GM19455 (cell line): ENCODE measurements at regions not wholly inside any gene's neighbourhood (a gene's known extent, or its start where the extent isn't known, plus 50 kb on each side); places are given as distances from the start of the nearest gene placed in this dataset.
"Not testable (repeated sequence)": the region's sequence is repeated elsewhere in the genome, so short reads cannot be mapped to it uniquely, and the experiment has no call there.

ENCODE experiments used
- ATAC-seq: cut with Tn5 transposase; IDR thresholded peaks from one replicate; pipeline ENCODE4 v1.9.1; 2021; ENCODE audit not compliant: unreplicated experiment

DNA sequence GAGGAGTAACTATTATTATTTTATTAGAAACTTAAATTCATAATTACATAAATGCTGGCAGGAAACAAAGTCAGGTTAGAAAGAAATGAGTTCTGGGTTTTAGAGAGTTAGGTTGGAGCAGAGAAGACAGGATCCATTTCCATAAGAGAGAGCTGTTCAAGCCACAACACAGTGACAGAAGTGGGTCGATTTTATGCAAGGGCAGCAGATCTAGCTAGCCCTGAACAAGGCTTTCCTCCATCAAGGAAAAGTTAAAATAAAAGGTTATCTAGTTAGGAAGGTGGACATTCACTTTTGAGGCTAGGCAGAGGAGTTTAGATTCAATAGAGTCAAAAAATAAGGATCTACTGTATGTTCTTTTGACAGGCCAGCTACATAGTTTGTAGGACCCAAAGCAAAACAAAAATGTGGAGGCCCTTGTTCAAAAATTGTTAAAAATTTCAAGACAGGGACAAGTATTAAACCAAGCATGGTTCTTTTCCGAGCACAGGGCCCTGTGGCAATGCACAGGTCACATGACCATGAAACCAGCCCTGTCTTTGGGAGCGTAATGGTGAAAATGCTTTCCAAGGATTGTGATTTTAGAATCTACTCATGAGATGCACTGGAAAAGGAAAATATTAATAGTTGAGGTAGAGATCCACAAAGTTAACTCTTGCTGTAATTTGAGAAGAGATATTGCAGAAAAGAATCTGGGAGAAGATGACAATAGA is 91.2 kb upstream of the CREB1 start:
- ATAC-seq: no peak

DNA sequence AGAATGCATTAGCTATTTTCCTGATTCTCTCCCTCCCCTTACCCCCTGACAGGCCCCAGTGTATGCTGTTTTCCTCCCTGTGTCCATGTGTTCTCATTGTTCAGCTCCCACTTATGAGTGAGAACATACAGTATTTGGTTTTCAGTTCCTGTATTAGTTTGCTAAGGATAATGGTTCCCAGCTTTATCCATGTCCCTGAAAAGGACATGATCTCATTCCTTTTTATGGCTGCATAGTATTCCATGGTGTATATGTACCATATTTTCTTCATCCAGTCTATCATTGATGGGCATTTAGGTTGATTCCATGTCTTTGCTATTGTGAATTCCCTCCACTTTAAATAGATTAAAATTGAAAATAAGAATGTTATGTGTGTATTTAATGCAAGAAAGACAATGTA is 89.9 kb upstream of the CREB1 start:
- ATAC-seq: not testable (repeated sequence)

- ATAC-seq: no peak
Observed at GRCh38 chr2:207444756-207445155, 85.0 kb upstream of the CREB1 start.

GRCh38 chr2:207446653-207447052 is 83.1 kb upstream of the CREB1 start:
- no peak for ATAC-seq

DNA sequence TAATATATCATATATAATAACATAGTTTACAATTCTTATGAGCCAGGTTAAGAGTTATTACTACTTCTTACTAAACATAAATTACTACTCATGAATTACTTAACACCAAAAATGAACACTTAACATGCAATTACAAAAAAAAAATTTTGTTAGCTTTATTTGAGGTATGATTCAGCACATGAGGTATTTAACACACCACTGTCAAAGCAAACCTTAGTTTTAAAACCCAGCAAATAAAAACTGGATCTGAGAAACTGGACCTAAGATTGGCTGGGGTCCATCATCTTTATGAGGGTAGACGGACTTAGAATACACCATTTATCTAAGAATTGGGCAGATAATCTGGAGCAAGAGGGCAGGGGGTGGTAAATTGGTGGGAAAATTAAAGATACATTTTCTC is 81.8 kb upstream of the CREB1 start:
- no peak for ATAC-seq

GRCh38 chr2:207449642-207450165 is 80.1 kb upstream of the CREB1 start:
- no peak for ATAC-seq

GRCh38 chr2:207450186-207450585 is 79.6 kb upstream of the CREB1 start:
- no peak for ATAC-seq

DNA sequence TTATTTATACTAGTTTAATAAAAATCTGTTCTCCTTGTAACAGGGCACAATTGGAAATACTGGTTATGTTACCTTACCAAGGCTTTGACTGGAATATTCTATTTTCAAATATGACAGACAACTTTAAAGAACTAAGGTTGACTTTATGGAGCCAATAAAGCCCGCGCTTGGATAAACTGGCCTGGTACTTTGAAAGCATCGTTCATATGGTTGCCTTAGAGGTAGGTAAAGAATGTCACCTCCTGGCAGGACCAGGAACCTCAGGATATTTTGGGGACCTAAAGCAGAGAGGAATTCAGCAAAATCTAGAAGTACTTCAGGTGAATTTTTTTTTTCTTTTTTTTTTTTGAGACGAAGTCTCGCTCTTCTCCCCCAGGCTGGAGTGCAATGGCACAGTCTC is 71.2 kb upstream of the CREB1 start:
- no peak for ATAC-seq

DNA sequence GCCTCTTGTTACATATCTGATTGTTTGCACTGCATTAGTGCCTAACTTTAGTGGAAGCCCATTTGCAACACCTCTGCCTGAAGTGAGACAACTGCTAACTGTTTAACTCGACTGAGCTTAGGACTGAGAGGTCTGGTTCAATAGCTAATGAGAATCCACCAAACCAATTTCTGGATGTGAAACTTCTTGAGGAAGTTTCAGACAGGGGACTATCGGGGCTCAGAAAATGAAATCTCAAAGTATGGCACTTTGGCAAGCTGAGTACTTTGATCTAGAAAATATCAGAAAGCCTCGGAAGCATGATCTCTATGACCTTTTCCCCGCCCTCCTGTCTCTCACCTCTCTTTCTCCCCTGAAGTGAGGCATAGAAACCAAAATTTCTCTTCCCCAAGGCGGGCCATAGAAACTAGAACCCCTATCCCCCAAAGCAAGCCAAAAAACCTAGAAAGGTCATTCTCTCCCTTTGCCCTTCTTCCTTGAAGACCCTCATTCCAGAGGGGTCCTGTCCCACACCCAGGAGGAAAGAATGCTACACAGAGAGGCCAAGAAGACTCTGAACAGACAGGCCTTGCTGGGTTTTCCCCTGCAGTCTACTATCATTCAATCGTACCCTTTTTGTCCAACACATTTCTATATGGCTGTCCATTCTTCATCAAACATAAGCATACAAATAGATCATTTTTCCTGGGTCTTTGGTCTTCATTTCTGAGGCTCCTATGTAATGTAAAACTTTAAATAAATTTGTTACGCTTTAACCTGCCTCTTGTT is 69.6 kb upstream of the CREB1 start:
- peak; percentile 65 for ATAC-seq

GRCh38 chr2:207463433-207463832 is 66.3 kb upstream of the CREB1 start:
- no peak for ATAC-seq

DNA sequence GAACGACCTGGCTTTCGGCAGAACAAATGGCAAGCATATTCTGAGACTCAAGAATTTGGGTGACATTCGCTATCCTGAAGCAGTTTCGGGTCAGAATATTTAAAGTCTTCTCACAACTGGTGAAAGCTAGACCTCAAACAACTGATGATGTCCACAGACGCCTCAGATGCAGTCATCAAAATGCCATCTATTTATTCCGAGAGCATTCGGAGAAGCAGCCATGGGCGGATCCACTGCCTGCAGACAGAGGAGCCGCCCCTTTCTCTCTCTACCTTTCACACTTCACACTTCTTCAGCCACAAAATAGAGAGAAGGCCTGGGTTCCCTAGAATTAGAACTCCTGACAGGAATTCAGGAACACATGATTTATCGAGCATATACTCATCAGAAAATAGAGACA is 65.8 kb upstream of the CREB1 start:
- ATAC-seq: no peak

GRCh38 chr2:207465894-207466293 is 63.9 kb upstream of the CREB1 start:
- no peak for ATAC-seq

GRCh38 chr2:207467716-207468347 is 61.9 kb upstream of the CREB1 start:
- peak; percentile 90 for ATAC-seq

- no peak for ATAC-seq
Observed at GRCh38 chr2:207468488-207468887, 61.3 kb upstream of the CREB1 start.

DNA sequence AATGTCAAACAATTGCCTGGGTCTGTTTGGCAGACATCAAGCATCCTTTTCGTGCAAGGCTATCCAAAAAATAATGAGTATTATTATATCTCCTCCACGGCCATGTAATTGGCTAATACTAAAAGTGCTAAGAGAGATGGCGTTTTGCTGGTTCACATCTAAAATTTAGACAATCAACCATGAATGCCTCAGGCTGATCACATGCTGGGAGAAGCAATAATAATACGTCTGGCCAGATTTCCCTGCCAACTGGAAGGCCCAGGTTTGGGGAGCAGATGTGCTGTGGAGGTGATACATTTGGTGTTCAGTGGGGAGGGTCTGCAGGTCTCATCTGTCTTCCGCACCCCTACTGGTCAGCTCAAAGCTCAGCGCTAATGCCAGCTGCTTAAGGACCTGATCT is 60.3 kb upstream of the CREB1 start:
- no peak for ATAC-seq

- ATAC-seq: no peak
Observed at GRCh38 chr2:207469943-207470729, 59.6 kb upstream of the CREB1 start.

DNA sequence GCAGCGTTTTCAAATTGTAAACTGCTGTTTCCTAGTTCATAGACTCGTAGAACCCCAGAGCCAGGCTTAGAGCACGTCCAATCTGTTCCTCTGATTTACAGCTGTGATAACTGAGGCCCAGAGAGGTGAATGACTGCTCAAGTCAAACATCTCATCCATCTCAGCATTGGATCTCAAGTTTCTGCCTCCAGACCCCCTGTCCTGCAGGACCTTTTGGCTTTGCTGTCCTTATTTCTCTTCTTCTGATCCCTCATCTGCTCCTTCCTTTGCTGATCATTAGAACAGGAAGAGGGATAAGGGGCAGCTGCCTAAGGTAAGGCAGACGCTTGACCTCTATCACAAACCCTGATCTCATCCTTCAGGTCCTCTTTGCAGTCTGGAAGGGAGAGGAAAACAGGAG is 58.5 kb upstream of the CREB1 start:
- no peak for ATAC-seq

DNA sequence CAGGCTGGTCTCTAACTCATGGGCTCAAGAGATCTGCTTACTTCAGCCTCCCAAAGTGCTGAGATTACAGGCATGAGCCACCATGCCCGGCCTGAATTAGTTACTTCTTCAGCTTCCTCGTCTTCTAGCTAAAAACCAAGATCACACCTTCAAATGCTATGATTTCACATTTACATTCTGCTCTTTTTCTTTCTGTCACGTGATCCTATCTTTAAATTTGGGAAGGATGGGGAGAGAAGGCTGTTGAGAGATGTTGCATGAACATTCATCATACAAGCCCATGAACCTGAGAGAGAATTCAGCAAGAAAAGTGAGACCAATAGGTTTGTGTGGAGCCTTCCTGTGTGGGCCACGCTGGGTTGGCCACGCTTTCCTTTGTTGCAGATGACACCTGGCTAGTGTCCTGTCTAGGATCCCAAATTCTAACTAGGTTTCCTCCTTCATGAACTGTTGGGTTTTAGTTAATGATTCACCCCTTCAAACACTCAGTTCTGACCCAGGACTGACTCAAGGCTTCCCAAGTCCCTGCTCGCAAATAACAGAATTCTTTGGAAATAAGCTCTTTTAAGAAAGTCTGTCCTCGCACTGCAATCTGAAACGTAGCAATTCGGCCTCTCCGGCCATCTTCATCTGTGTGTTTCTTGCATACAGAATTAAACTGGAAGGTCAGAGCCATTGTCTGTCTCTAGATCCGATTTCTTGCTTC is 57.3 kb upstream of the CREB1 start:
- no peak for ATAC-seq

GRCh38 chr2:207473049-207473930 is 56.5 kb upstream of the CREB1 start:
- ATAC-seq: no peak

- ATAC-seq: no peak
Observed at GRCh38 chr2:207473931-207474235, 55.9 kb upstream of the CREB1 start.
